K562 (cell line): ENCODE measurements at regions not wholly inside any gene's neighbourhood (a gene's known extent, or its start where the extent isn't known, plus 50 kb on each side); places are given as distances from the start of the nearest gene placed in this dataset.
A peak's percentile ranks its signal among the peaks of the same experiment; 100 is the strongest.

Experiments
- ATAC-seq: fragments of 200-7000 bp; cut with Tn5 transposase; 3 replicates; pipeline ENCODE4 v1.9.1; 2020; ENCODE audit warnings: moderate library complexity
- BruUV-seq: library from RNA; stranded (reverse); fragments of 400-500 nt; replicated peaks from 2 replicates; lab custom pipeline; 2021; lab: Mats Ljungman, UMichigan
- CTCF ChIA-PET: fragments of 300-600 bp; formaldehyde crosslinking; extraction: SDS; loops from one replicate; lab custom pipeline; 2021; ENCODE audit warnings: low intra/inter-chr PET ratio; lab: Yijun Ruan, JAX
- POLR2A ChIA-PET: fragments of 300-600, 350-650 bp; sonication (Branson Sonifier 250); formaldehyde crosslinking; extraction: SDS; loops from one replicate; lab custom pipeline; 2021; ENCODE audit warnings: antibody characterized with exemption, inconsistent platforms; lab: Yijun Ruan, JAX
- DNase-seq, 4 experiments: peaks; one replicate each; pipeline versions ENCODE4 v3.0.0 to v3.0.0-alpha.2; 2011 to 2018; ENCODE audit warnings: low spot score in 3 of 4, mixed read lengths in 3 of 4; ENCODE audit errors: extremely low read depth in 1 of 4
- FAIRE-seq: peaks from 2 replicates; lab custom pipeline; 2011; peaks lifted over from hg19 to GRCh38; lab: Jason Lieb, UNC
- H2AFZ ChIP-seq: 2 replicates; pipeline ENCODE4 v1.6.0; 2011; ENCODE audit warnings: low read depth, low read length, control low read depth, inconsistent platforms
- H3K27ac ChIP-seq: fragments of 200-600 bp; 3 replicates; pipeline ENCODE4 v1.8.0; 2011; ENCODE audit warnings: low read depth, mild to moderate bottlenecking, control low read depth, inconsistent platforms, low read length, moderate library complexity, mixed read lengths; ENCODE audit errors: extremely low read depth
- H3K27me3 ChIP-seq, 2 experiments: fragments of 300-600 bp in 1 of 2; 2 replicates in 1 of 2; 3 replicates in 1 of 2; pipeline versions ENCODE4 v1.6.0 to v1.8.0; 2011; ENCODE audit warnings: inconsistent platforms in 2 of 2, low read length in 2 of 2, mild to moderate bottlenecking in 1 of 2, mixed read lengths in 1 of 2, moderate library complexity in 1 of 2; ENCODE audit not compliant: control insufficient read depth in 2 of 2, insufficient read depth in 2 of 2
- H3K36me3 ChIP-seq: fragments of 300-600 bp; 3 replicates; pipeline ENCODE4 v1.8.0; 2011; ENCODE audit warnings: mild to moderate bottlenecking, low read length, inconsistent platforms; ENCODE audit not compliant: control insufficient read depth, insufficient read depth
- H3K4me1 ChIP-seq, 2 experiments: fragments of 200-600 bp in 1 of 2; replicated peaks in 1 of 2; 2 replicates in 1 of 2; 3 replicates in 1 of 2; pipeline versions ENCODE4 v1.5.1 to v1.8.0; 2011; ENCODE audit warnings: inconsistent platforms in 2 of 2, low read length in 2 of 2, mild to moderate bottlenecking in 1 of 2, mixed read lengths in 1 of 2, moderate library complexity in 1 of 2; ENCODE audit not compliant: control insufficient read depth in 2 of 2, insufficient read depth in 2 of 2
- H3K4me2 ChIP-seq: 2 replicates; pipeline ENCODE4 v1.6.1; 2011; ENCODE audit warnings: low read length, control low read depth, inconsistent platforms, mixed read lengths; ENCODE audit not compliant: insufficient read depth
- H3K4me3 ChIP-seq: fragments of 200-600 bp; sonication (generic), shearing (Covaris generic); 2 replicates; pipeline ENCODE4 v1.5.1; 2016; ENCODE audit warnings: control low read depth, inconsistent platforms
- H3K79me2 ChIP-seq: fragments of 200-600 bp; 3 replicates; pipeline ENCODE4 v1.8.0; 2011; ENCODE audit warnings: low read length, inconsistent platforms; ENCODE audit not compliant: control insufficient read depth, insufficient read depth
- H3K9ac ChIP-seq, 2 experiments: 2 replicates each; pipeline versions ENCODE4 v1.6.0 to v1.6.1; 2011; ENCODE audit warnings: low read depth in 2 of 2, low read length in 2 of 2, control low read depth in 1 of 2, inconsistent platforms in 1 of 2, mild to moderate bottlenecking in 1 of 2, mixed read lengths in 1 of 2; ENCODE audit not compliant: insufficient read depth in 1 of 2
- H3K9me1 ChIP-seq: one replicate; pipeline ENCODE4 v1.6.0; 2011; ENCODE audit warnings: inconsistent platforms, mild to moderate bottlenecking, low read length, moderate library complexity; ENCODE audit not compliant: control insufficient read depth, insufficient read depth
- H3K9me3 ChIP-seq: replicated peaks from 2 replicates; pipeline ENCODE4 v1.5.1; 2011; ENCODE audit warnings: low read depth, low read length, inconsistent platforms; ENCODE audit not compliant: control insufficient read depth, insufficient read depth
- H4K20me1 ChIP-seq: replicated peaks from 2 replicates; pipeline ENCODE4 v1.6.1; 2011; ENCODE audit warnings: low read length, inconsistent platforms, mixed read lengths; ENCODE audit not compliant: control insufficient read depth, insufficient read depth
- BACH1 ChIP-seq: fragments of 200-800 bp; sonication (Bioruptor generic); IDR thresholded peaks from 2 replicates; pipeline ENCODE4 v1.6.1; 2016; ENCODE audit warnings: missing genetic modification characterization, missing compliant biosample characterization
- CBX8 ChIP-seq: fragments of 200-600 bp; sonication (generic); IDR thresholded peaks from 2 replicates; pipeline ENCODE4 v1.6.1; 2012; ENCODE audit warnings: borderline replicate concordance, mixed run types, low read depth, mild to moderate bottlenecking, moderate library complexity, mixed read lengths, low read length, control low read depth, inconsistent platforms; ENCODE audit not compliant: poor library complexity, severe bottlenecking; ENCODE audit errors: extremely low read depth
- CEBPG ChIP-seq, 3 experiments: fragments of 200-800 bp in 1 of 3; sonication (Bioruptor generic) in 1 of 3; sonication (generic) in 1 of 3; formaldehyde crosslinking in 1 of 3; IDR thresholded peaks in 2 of 3; conservative IDR thresholded peaks in 1 of 3; 2 replicates each; pipeline versions ENCODE4 v1.6.1 to v1.8.0; 2016 to 2022; ENCODE audit warnings: missing compliant biosample characterization in 2 of 3, missing genetic modification characterization in 2 of 3, mild to moderate bottlenecking in 1 of 3, missing genetic modification reagents in 1 of 3
- HEY1 ChIP-seq: fragments of 250-450 bp; sonication (Bioruptor Pico); IDR thresholded peaks from 2 replicates; pipeline ENCODE4 v1.5.0; 2020; ENCODE audit warnings: mild to moderate bottlenecking, moderate library complexity, borderline replicate concordance
- RBM17 ChIP-seq: fragments of 200-400 bp; formaldehyde crosslinking; IDR thresholded peaks from 2 replicates; pipeline ENCODE4 v1.6.1; 2017; ENCODE audit warnings: low read depth, mild to moderate bottlenecking, low read length, borderline replicate concordance
- RFX5 ChIP-seq: IDR thresholded peaks from 2 replicates; pipeline ENCODE4 v1.6.1; 2011; ENCODE audit warnings: low read depth, mild to moderate bottlenecking, improper control_type of control experiment, low read length
- TEAD4 ChIP-seq, 2 experiments: sonication (generic) in 1 of 2; formaldehyde crosslinking in 1 of 2; IDR thresholded peaks; 2 replicates each; pipeline versions ENCODE4 v1.6.1 to v1.8.0; 2012 to 2022; ENCODE audit warnings: borderline replicate concordance in 1 of 2, inconsistent platforms in 1 of 2, low read length in 1 of 2, mild to moderate bottlenecking in 1 of 2, missing genetic modification reagents in 1 of 2
- TGIF2 ChIP-seq: sonication (generic); formaldehyde crosslinking; IDR thresholded peaks from 2 replicates; pipeline ENCODE4 v1.8.1; 2022; ENCODE audit warnings: mild to moderate bottlenecking, missing genetic modification reagents, moderate library complexity
- ZFX ChIP-seq: sonication (generic); formaldehyde crosslinking; IDR thresholded peaks from 2 replicates; pipeline ENCODE4 v1.8.0; 2022; ENCODE audit warnings: mild to moderate bottlenecking, missing genetic modification reagents, moderate library complexity
- ZNF778 ChIP-seq: fragments of 450-650 bp; formaldehyde crosslinking; IDR thresholded peaks from 2 replicates; pipeline ENCODE4 v1.4.0; 2020; ENCODE audit warnings: mild to moderate bottlenecking, moderate library complexity
- WGBS: fragments of 100-300 bp; shearing (Covaris generic); methylation state at CpG from one replicate; pipeline ENCODE4 v1.1.6; 2016; ENCODE audit warnings: low coverage, mixed read lengths; ENCODE audit not compliant: insufficient coverage; ENCODE audit errors: missing lambda C conversion rate; 5-methylcytosine and 5-hydroxymethylcytosine counted together
- in situ Hi-C: fragments of 300-500 bp; cut with MboI; formaldehyde crosslinking; loops from 4 replicates; pipeline ENCODE4 v1.15.0; 2018; ENCODE audit warnings: inconsistent platforms, mixed read lengths
- intact Hi-C: fragments of 100-400 bp; cut with micrococcal nuclease; formaldehyde crosslinking; loops from 2 replicates; pipeline ENCODE4 v1.14.2; 2022
- TF ChIP-seq, protein P1 (sequence below): fragments of 250-450 bp; sonication (Bioruptor Pico); IDR thresholded peaks from 2 replicates; pipeline ENCODE4 v1.8.0; 2022; ENCODE audit warnings: moderate library complexity, mild to moderate bottlenecking, inconsistent platforms
- TF ChIP-seq, protein P2 (sequence below): sonication (generic); formaldehyde crosslinking; IDR thresholded peaks from 2 replicates; pipeline ENCODE4 v1.8.1; 2023; ENCODE audit warnings: missing genetic modification reagents, mild to moderate bottlenecking, borderline replicate concordance

DNA sequence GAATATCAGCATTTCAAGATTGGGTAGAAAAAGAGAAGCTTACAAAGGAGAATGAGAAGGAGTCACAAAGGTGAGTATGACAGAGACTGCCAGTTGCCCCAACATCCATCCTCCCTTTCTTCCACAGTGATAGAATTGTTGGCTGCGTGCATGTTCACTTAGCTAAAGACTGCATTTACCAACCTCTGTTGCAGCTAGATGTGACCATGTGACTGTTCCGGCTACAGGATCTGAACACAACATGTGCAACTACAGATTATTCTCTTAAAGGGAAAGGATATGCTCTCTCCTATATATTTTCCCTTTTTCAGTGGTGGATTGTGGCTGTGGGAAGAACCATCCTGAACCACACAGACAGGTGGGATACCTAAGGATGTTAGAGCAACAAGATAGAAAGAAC, 60.5 kb upstream of the ZNRF2 start (continued):
- TF ChIP-seq, protein P1, sequence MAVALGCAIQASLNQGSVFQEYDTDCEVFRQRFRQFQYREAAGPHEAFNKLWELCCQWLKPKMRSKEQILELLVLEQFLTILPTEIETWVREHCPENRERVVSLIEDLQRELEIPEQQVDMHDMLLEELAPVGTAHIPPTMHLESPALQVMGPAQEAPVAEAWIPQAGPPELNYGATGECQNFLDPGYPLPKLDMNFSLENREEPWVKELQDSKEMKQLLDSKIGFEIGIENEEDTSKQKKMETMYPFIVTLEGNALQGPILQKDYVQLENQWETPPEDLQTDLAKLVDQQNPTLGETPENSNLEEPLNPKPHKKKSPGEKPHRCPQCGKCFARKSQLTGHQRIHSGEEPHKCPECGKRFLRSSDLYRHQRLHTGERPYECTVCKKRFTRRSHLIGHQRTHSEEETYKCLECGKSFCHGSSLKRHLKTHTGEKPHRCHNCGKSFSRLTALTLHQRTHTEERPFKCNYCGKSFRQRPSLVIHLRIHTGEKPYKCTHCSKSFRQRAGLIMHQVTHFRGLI (CRISPR knock-in tag) = no peak
- TF ChIP-seq ZFX (no peak), TEAD4 (IDR thresholded peaks at IDR 0.05; ENCODE audit: low read length) (no peak), TEAD4 (CRISPR knock-in tag; IDR thresholded peaks at IDR 0.05; ENCODE audit: borderline replicate concordance) (no peak), HEY1 (CRISPR knock-in tag) (no peak), RFX5 (no peak), ZNF778 (CRISPR knock-in tag) (no peak)

DNA sequence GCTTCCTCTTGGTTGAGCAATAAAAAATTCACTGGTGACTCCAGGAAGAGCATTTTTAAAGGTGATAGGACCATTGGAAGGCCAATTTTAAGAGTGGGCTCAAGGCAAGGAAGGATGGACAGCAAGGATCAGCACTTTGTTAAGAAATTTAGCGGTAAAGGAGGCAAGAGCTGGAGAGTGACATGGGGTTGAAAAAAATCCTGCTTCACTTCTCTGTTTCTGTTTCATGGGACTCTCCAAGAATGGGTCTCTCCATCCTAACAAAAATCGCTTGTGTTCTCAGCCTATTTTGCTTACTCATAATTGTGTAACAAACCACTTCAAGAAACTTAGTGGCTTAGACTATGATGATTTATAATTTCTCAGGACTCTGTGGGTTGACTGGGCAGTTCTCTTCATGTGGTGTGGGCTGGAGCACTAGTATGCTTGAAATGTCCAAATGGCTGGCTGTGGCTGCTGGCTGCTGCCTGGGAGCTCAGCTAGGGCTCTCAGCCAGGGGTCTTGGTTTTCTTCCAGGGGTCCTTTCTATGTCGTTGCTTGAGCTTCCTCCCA, 59.8 kb upstream of the ZNRF2 start:
- H3K4me3 ChIP-seq = no peak overlapping the region
- H2AFZ ChIP-seq = no peak overlapping the region
- WGBS = 3% methylated on average over 3 of the region's 3 CpGs
- no peak for DNase-seq
- no peaks in the 10 kb centered on the region for H3K79me2 ChIP-seq
- no peak for FAIRE-seq
- intact Hi-C loops = no loop called here
- no peaks in the 10 kb centered on the region for H4K20me1 ChIP-seq
- no peak for ATAC-seq
- peaks cover 5 to 32% of the 10 kb centered on the region in 2 experiments; a peak in 4 of 5 replicates for H3K27me3 ChIP-seq
- H3K27ac ChIP-seq = no peak overlapping the region
- BruUV-seq = no TSS peak
- in situ Hi-C loops = no loop called here
- H3K36me3 ChIP-seq = no peaks in the 10 kb centered on the region; the same call in 2 of the 3 replicates
- no peak overlapping the region for H3K9ac ChIP-seq
- H3K4me1 ChIP-seq = no peaks in the 10 kb centered on the region
- H3K9me1 ChIP-seq = no peaks in the 10 kb centered on the region
- POLR2A ChIA-PET = interaction anchor here (0.6 kb wide), 1 partner anchor 42 kb away, joined by 3 read pairs; no protein-coding TSS in a partner anchor
- CTCF ChIA-PET = no interaction called here
- H3K9me3 ChIP-seq = no peaks in the 10 kb centered on the region
- TF ChIP-seq, protein P2, sequence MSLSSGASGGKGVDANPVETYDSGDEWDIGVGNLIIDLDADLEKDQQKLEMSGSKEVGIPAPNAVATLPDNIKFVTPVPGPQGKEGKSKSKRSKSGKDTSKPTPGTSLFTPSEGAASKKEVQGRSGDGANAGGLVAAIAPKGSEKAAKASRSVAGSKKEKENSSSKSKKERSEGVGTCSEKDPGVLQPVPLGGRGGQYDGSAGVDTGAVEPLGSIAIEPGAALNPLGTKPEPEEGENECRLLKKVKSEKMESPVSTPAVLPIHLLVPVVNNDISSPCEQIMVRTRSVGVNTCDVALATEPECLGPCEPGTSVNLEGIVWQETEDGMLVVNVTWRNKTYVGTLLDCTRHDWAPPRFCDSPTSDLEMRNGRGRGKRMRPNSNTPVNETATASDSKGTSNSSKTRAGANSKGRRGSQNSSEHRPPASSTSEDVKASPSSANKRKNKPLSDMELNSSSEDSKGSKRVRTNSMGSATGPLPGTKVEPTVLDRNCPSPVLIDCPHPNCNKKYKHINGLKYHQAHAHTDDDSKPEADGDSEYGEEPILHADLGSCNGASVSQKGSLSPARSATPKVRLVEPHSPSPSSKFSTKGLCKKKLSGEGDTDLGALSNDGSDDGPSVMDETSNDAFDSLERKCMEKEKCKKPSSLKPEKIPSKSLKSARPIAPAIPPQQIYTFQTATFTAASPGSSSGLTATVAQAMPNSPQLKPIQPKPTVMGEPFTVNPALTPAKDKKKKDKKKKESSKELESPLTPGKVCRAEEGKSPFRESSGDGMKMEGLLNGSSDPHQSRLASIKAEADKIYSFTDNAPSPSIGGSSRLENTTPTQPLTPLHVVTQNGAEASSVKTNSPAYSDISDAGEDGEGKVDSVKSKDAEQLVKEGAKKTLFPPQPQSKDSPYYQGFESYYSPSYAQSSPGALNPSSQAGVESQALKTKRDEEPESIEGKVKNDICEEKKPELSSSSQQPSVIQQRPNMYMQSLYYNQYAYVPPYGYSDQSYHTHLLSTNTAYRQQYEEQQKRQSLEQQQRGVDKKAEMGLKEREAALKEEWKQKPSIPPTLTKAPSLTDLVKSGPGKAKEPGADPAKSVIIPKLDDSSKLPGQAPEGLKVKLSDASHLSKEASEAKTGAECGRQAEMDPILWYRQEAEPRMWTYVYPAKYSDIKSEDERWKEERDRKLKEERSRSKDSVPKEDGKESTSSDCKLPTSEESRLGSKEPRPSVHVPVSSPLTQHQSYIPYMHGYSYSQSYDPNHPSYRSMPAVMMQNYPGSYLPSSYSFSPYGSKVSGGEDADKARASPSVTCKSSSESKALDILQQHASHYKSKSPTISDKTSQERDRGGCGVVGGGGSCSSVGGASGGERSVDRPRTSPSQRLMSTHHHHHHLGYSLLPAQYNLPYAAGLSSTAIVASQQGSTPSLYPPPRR (CRISPR knock-in tag) = no peak
- TF ChIP-seq CBX8 (no peak), BACH1 (peak; percentile 43; the same call in 1 of the 2 replicates), RBM17 (no peak), CEBPG (CRISPR knock-in tag; IDR thresholded peaks at IDR 0.05) (no peak), CEBPG (tag; conservative IDR thresholded peaks at IDR 0.05 in 1 of 2, IDR thresholded peaks at IDR 0.05 in 1 of 2) (0 out of 4 replicates have a peak, but pooled peaks of 1 of the 2 experiments have one; percentile 21), TGIF2 (CRISPR knock-in tag) (no peak)
- TF ChIP-seq, all 486 proteins: peak for 2
- H3K4me2 ChIP-seq = no peak overlapping the region
